Neural cell (in vitro differentiated cells): ENCODE measurements at regions not wholly inside any gene's neighbourhood (a gene's known extent, or its start where the extent isn't known, plus 50 kb on each side); places are given as distances from the start of the nearest gene placed in this dataset.

Source experiments
- H2AFZ ChIP-seq: fragments of 200-600, 300-800 bp; sonication (generic), shearing (Covaris generic); 2 replicates; pipeline ENCODE4 v1.6.0; 2014; ENCODE audit warnings: low read depth, mild to moderate bottlenecking, antibody characterized with exemption, low read length, moderate library complexity
- H3F3A ChIP-seq: fragments of 200-600 bp; shearing (Covaris generic); 2 replicates; pipeline ENCODE4 v1.6.1; 2016; ENCODE audit warnings: mild to moderate bottlenecking, moderate library complexity, mixed read lengths, antibody characterized with exemption, low read length; ENCODE audit not compliant: insufficient read depth, poor library complexity, severe bottlenecking
- H3K27ac ChIP-seq: fragments of 200-600, 300-800 bp; sonication (generic), shearing (Covaris generic); 2 replicates; pipeline ENCODE4 v1.5.1; 2014; ENCODE audit warnings: mild to moderate bottlenecking, low read length, moderate library complexity
- H3K27me3 ChIP-seq: fragments of 300-800, 200-600 bp; sonication (generic), shearing (Covaris generic); 2 replicates; pipeline ENCODE4 v1.6.0; 2014; ENCODE audit warnings: mild to moderate bottlenecking, low read depth, low read length, moderate library complexity; ENCODE audit not compliant: insufficient read depth
- H3K36me3 ChIP-seq: fragments of 300-800, 200-600 bp; sonication (generic), shearing (Covaris generic); 2 replicates; pipeline ENCODE4 v1.5.1; 2014; ENCODE audit warnings: mild to moderate bottlenecking, antibody characterized with exemption, low read length, moderate library complexity; ENCODE audit not compliant: insufficient read depth
- H3K4me2 ChIP-seq: fragments of 300-800, 200-600 bp; sonication (generic), shearing (Covaris generic); 2 replicates; pipeline ENCODE4 v1.6.0; 2014; ENCODE audit warnings: mild to moderate bottlenecking, low read length
- H3K4me3 ChIP-seq: fragments of 300-800, 200-600 bp; sonication (generic), shearing (Covaris generic); 2 replicates; pipeline ENCODE4 v1.5.1; 2014; ENCODE audit warnings: mild to moderate bottlenecking, low read length, moderate library complexity
- H3K79me2 ChIP-seq: fragments of 200-600 bp; shearing (Covaris generic); replicated peaks from 2 replicates; pipeline ENCODE4 v1.6.0; 2014; ENCODE audit warnings: mild to moderate bottlenecking, low read length, moderate library complexity; ENCODE audit not compliant: insufficient read depth
- H3K9ac ChIP-seq: fragments of 300-800, 200-600 bp; sonication (generic), shearing (Covaris generic); 2 replicates; pipeline ENCODE4 v1.6.1; 2016; ENCODE audit warnings: mild to moderate bottlenecking, low read length, mixed read lengths
- H3K9me2 ChIP-seq: fragments of 200-600 bp; shearing (Covaris generic); 2 replicates; pipeline ENCODE4 v1.6.1; 2016; ENCODE audit warnings: mild to moderate bottlenecking, low read length, mixed read lengths; ENCODE audit not compliant: insufficient read depth
- H3K9me3 ChIP-seq: fragments of 200-600, 300-800 bp; sonication (generic), shearing (Covaris generic); 2 replicates; pipeline ENCODE4 v1.6.1; 2016; ENCODE audit warnings: mild to moderate bottlenecking, mixed run types, low read length, moderate library complexity, mixed read lengths
- H4K20me1 ChIP-seq: fragments of 200-600 bp; shearing (Covaris generic); 2 replicates; pipeline ENCODE4 v1.6.1; 2016; ENCODE audit warnings: mild to moderate bottlenecking, mixed run types; ENCODE audit not compliant: insufficient read depth
- EP300 ChIP-seq: fragments of 450-650 bp; conservative IDR thresholded peaks from 2 replicates; pipeline ENCODE4 v1.6.1; 2014; ENCODE audit warnings: antibody characterized with exemption, mild to moderate bottlenecking, moderate library complexity; ENCODE audit not compliant: poor library complexity, severe bottlenecking
- EZH2 ChIP-seq: fragments of 200-600, 300-800 bp; shearing (Covaris generic), sonication (generic); IDR thresholded peaks from 2 replicates; pipeline ENCODE4 v1.6.1; 2014; ENCODE audit warnings: antibody characterized with exemption, low read length, borderline replicate concordance, mild to moderate bottlenecking; ENCODE audit not compliant: insufficient read depth, poor library complexity, severe bottlenecking
- MXI1 ChIP-seq: fragments of 450-650 bp; conservative IDR thresholded peaks from 2 replicates; pipeline ENCODE4 v1.6.1; 2014; ENCODE audit warnings: antibody characterized with exemption, mild to moderate bottlenecking; ENCODE audit not compliant: poor library complexity, severe bottlenecking
- POLR2AphosphoS5 ChIP-seq: IDR thresholded peaks from 2 replicates; pipeline ENCODE4 v1.6.1; 2012
- RAD21 ChIP-seq: fragments of 450-650 bp; conservative IDR thresholded peaks from 2 replicates; pipeline ENCODE4 v1.6.1; 2014; ENCODE audit warnings: antibody characterized with exemption, mild to moderate bottlenecking, moderate library complexity
- REST ChIP-seq: IDR thresholded peaks from 2 replicates; pipeline ENCODE4 v1.6.1; 2012; ENCODE audit warnings: borderline replicate concordance
- SMC3 ChIP-seq: fragments of 450-650 bp; conservative IDR thresholded peaks from 2 replicates; pipeline ENCODE4 v1.6.1; 2014; ENCODE audit warnings: antibody characterized with exemption, mild to moderate bottlenecking, moderate library complexity; ENCODE audit not compliant: poor library complexity
- TAF1 ChIP-seq: IDR thresholded peaks from 2 replicates; pipeline ENCODE4 v1.6.1; 2012; ENCODE audit warnings: low read depth
- TF ChIP-seq, protein P1 (sequence below): fragments of 450-650 bp; IDR thresholded peaks from 2 replicates; pipeline ENCODE4 v1.5.1; 2014; ENCODE audit warnings: antibody characterized with exemption, mild to moderate bottlenecking, moderate library complexity; ENCODE audit not compliant: poor library complexity, severe bottlenecking

DNA sequence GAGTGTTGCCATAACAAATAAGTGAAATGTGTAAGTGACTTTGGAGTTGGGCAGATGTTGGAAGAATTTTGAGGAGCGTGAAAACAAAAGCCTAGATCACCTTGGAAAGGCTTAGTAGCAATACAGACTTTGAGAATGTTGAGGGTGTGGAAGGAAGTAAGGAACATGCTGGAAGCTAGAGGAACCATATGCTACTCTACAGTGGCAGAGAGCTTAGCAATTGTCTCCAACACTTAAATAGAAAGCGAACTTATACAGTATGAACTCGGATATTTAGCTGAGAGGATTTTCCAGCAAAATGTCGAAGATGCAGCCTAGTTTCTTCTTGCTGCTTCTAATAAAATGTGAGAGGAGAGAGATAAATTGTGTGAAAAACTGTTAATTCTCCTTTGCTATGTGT is 271.2 kb downstream of the ADRA2A start:
- TF ChIP-seq RAD21: no peak
- no peaks in the 10 kb centered on the region for H3K27me3 ChIP-seq
- no peaks in the 10 kb centered on the region for H3K79me2 ChIP-seq
- H3K27ac ChIP-seq: no peak overlapping the region
- no peak overlapping the region for H3K9ac ChIP-seq
- H3K9me3 ChIP-seq: no peaks in the 10 kb centered on the region
- H3K4me2 ChIP-seq: no peak overlapping the region
- H3K4me3 ChIP-seq: no peak overlapping the region
- H3K9me2 ChIP-seq: no peaks in the 10 kb centered on the region
- H2AFZ ChIP-seq: no peak overlapping the region
- no peaks in the 10 kb centered on the region for H3K36me3 ChIP-seq
- H4K20me1 ChIP-seq: no peaks in the 10 kb centered on the region
- H3F3A ChIP-seq: no peaks in the 10 kb centered on the region

- no peaks in the 10 kb centered on the region for H4K20me1 ChIP-seq
- no peak overlapping the region for H3K4me2 ChIP-seq
- no peaks in the 10 kb centered on the region for H3K79me2 ChIP-seq
- H3F3A ChIP-seq: no peaks in the 10 kb centered on the region
- no peaks in the 10 kb centered on the region for H3K27me3 ChIP-seq
- no peak overlapping the region for H3K4me3 ChIP-seq
- no peak overlapping the region for H2AFZ ChIP-seq
- H3K36me3 ChIP-seq: no peaks in the 10 kb centered on the region
- H3K9ac ChIP-seq: no peak overlapping the region
- no peaks in the 10 kb centered on the region for H3K9me3 ChIP-seq
- no peaks in the 10 kb centered on the region for H3K9me2 ChIP-seq
- no peak overlapping the region for H3K27ac ChIP-seq
- TF ChIP-seq POLR2AphosphoS5 (no peak), EP300 (no peak), RAD21 (no peak), TAF1 (no peak), REST (no peak), SMC3 (no peak), MXI1 (no peak), EZH2 (no peak)
- TF ChIP-seq, protein P1, sequence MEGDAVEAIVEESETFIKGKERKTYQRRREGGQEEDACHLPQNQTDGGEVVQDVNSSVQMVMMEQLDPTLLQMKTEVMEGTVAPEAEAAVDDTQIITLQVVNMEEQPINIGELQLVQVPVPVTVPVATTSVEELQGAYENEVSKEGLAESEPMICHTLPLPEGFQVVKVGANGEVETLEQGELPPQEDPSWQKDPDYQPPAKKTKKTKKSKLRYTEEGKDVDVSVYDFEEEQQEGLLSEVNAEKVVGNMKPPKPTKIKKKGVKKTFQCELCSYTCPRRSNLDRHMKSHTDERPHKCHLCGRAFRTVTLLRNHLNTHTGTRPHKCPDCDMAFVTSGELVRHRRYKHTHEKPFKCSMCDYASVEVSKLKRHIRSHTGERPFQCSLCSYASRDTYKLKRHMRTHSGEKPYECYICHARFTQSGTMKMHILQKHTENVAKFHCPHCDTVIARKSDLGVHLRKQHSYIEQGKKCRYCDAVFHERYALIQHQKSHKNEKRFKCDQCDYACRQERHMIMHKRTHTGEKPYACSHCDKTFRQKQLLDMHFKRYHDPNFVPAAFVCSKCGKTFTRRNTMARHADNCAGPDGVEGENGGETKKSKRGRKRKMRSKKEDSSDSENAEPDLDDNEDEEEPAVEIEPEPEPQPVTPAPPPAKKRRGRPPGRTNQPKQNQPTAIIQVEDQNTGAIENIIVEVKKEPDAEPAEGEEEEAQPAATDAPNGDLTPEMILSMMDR: no peak
Measured at GRCh38 chr10:111354859-111355258, 278.0 kb downstream of the ADRA2A start.

GRCh38 chr10:111356571-111356970 is 279.7 kb downstream of the ADRA2A start:
- H3K79me2 ChIP-seq: no peaks in the 10 kb centered on the region
- TF ChIP-seq EZH2 (no peak), RAD21 (no peak), SMC3 (no peak), POLR2AphosphoS5 (no peak)
- H3K4me2 ChIP-seq: no peak overlapping the region

More at GRCh38 chr10:111356571-111356970, 279.7 kb downstream of the ADRA2A start:
- no peak overlapping the region for H3K27ac ChIP-seq
- no peaks in the 10 kb centered on the region for H3K9me2 ChIP-seq
- no peaks in the 10 kb centered on the region for H3K27me3 ChIP-seq
- H3F3A ChIP-seq: no peaks in the 10 kb centered on the region
- H3K36me3 ChIP-seq: no peaks in the 10 kb centered on the region
- H2AFZ ChIP-seq: no peak overlapping the region
- H3K9me3 ChIP-seq: no peaks in the 10 kb centered on the region
- H3K9ac ChIP-seq: no peak overlapping the region
- H3K4me3 ChIP-seq: no peak overlapping the region
- no peaks in the 10 kb centered on the region for H4K20me1 ChIP-seq
